Transverse colon (tissue), 4 donors: ENCODE measurements at regions not wholly inside any gene's neighbourhood (a gene's known extent, or its start where the extent isn't known, plus 50 kb on each side); places are given as distances from the start of the nearest gene placed in this dataset.

Experiments
- EP300 ChIP-seq: sonication (generic); formaldehyde crosslinking; IDR thresholded peaks from one replicate; pipeline ENCODE4 v1.6.1; 2017; ENCODE audit warnings: antibody characterized with exemption, low read depth
- POLR2A ChIP-seq: fragments of 450-650 bp; IDR thresholded peaks from one replicate; pipeline ENCODE4 v1.6.1; 2016; ENCODE audit warnings: antibody characterized with exemption, mild to moderate bottlenecking, moderate library complexity
- POLR2AphosphoS5 ChIP-seq, 3 donors: sonication (generic); formaldehyde crosslinking; IDR thresholded peaks; one replicate each; pipeline ENCODE4 v1.6.1; 2016; ENCODE audit warnings: antibody characterized with exemption in 3 of 3
- TF ChIP-seq, protein P1 (sequence below), 5 experiments: fragments of 200-600 bp in 3 of 5; fragments of 450-650 bp in 2 of 5; sonication (generic) in 3 of 5; IDR thresholded peaks; 1 replicate in 2 of 5; 2 replicates in 3 of 5; pipeline ENCODE4 v1.5.1; 2016 to 2017; ENCODE audit warnings: antibody characterized with exemption in 5 of 5, inconsistent platforms in 3 of 5, mild to moderate bottlenecking in 2 of 5, moderate library complexity in 1 of 5

DNA sequence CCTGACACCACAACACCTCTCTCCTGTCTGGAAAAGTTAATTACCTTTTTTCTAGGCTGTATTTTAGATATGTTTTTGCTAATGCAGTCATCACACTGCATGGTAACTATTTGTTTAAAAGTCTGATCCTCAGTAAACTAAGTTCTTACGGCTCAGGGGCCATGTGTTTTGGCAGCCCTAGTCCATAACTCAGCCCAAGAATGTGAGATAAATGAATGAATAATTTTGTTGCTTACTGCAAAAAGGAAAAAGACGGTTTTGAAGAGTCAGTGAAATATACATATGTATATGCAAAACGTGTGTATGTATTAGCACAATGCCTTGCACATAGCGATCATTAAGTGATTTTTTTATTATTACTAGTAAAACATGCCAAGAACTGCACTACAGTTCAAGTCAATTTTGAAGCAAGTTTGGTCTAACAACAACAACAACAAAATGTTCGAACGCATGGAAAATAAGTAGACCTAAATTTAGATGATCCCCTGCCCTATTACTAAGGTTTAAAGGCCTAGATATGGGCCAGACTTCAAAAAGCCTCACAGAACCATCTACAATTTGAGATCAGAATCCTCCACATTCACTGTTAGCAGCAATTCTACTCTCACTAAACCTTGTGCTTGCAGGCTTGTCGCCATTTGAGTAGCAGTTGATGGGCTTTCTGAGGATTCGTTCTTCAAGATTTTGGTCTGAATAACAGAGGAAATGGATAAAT is 140.0 kb downstream of the NDUFA12 start:
- no peak for TF ChIP-seq POLR2A
- TF ChIP-seq EP300, result no peak
- TF ChIP-seq, protein P1, sequence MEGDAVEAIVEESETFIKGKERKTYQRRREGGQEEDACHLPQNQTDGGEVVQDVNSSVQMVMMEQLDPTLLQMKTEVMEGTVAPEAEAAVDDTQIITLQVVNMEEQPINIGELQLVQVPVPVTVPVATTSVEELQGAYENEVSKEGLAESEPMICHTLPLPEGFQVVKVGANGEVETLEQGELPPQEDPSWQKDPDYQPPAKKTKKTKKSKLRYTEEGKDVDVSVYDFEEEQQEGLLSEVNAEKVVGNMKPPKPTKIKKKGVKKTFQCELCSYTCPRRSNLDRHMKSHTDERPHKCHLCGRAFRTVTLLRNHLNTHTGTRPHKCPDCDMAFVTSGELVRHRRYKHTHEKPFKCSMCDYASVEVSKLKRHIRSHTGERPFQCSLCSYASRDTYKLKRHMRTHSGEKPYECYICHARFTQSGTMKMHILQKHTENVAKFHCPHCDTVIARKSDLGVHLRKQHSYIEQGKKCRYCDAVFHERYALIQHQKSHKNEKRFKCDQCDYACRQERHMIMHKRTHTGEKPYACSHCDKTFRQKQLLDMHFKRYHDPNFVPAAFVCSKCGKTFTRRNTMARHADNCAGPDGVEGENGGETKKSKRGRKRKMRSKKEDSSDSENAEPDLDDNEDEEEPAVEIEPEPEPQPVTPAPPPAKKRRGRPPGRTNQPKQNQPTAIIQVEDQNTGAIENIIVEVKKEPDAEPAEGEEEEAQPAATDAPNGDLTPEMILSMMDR (IDR thresholded peaks at IDR 0.05), result no peak
- TF ChIP-seq POLR2AphosphoS5 (IDR thresholded peaks at IDR 0.05), result no peak
